Naive thymus-derived CD8-positive, alpha-beta T cell (primary cell): ENCODE measurements at regions not wholly inside any gene's neighbourhood (a gene's known extent, or its start where the extent isn't known, plus 50 kb on each side); places are given as distances from the start of the nearest gene placed in this dataset.
A peak's percentile ranks its signal among the peaks of the same experiment; 100 is the strongest.
"Not testable (repeated sequence)": the region's sequence is repeated elsewhere in the genome, so short reads cannot be mapped to it uniquely, and the experiment has no call there.

Experiments
- ATAC-seq, 2 donors: fragments of 150-1000 bp; cut with Tn5 transposase in 1 of 2; sonication (Bioruptor Pico), chemical (Tn5 transposase) in 1 of 2; 1 replicate in 1 of 2; 2 replicates in 1 of 2; pipeline ENCODE4 v1.10.0; 2021; ENCODE audit warnings: mild to moderate bottlenecking in 2 of 2, moderate library complexity in 2 of 2
- POLR2A ChIA-PET: fragments of 350-600 bp; sonication (Branson Sonifier 250); formaldehyde crosslinking; loops from one replicate; lab custom pipeline; 2021; ENCODE audit warnings: antibody characterized with exemption; lab: Charles Lee
- DNase-seq, 10 donors: peaks; one replicate each; pipeline versions ENCODE4 v3.0.0 to v3.0.0-alpha.2; 2020 to 2022
- H3K27ac Mint-ChIP-seq, 10 donors: one replicate each; pipeline ENCODE4 v1.8.0; 2020 to 2022; ENCODE audit warnings: mild to moderate bottlenecking in 10 of 10, mixed read lengths in 10 of 10, moderate library complexity in 4 of 10, inconsistent platforms in 1 of 10
- H3K27me3 Mint-ChIP-seq, 5 donors: one replicate each; pipeline ENCODE4 v1.8.0; 2021 to 2022; ENCODE audit warnings: mixed read lengths in 5 of 5
- H3K36me3 Mint-ChIP-seq, 3 donors: one replicate each; pipeline ENCODE4 v1.8.0; 2020 to 2022; ENCODE audit warnings: mixed read lengths in 3 of 3, mild to moderate bottlenecking in 2 of 3, inconsistent platforms in 1 of 3
- H3K4me1 Mint-ChIP-seq, 4 donors: one replicate each; pipeline ENCODE4 v1.8.0; 2021 to 2022; ENCODE audit warnings: mixed read lengths in 4 of 4
- H3K4me3 Mint-ChIP-seq, 10 donors: one replicate each; pipeline ENCODE4 v1.8.0; 2020 to 2022; ENCODE audit warnings: mild to moderate bottlenecking in 10 of 10, mixed read lengths in 10 of 10, moderate library complexity in 6 of 10, inconsistent platforms in 1 of 10
- H3K9me3 Mint-ChIP-seq, 9 donors: one replicate each; pipeline ENCODE4 v1.8.0; 2020 to 2022; ENCODE audit warnings: mixed read lengths in 9 of 9, mild to moderate bottlenecking in 3 of 9, inconsistent platforms in 1 of 9, moderate library complexity in 1 of 9

- no peak overlapping the region for H3K27ac Mint-ChIP-seq
- peak overlapping the region in 1 of 10 donors; percentile 11 for H3K4me3 Mint-ChIP-seq
- no peaks in the 10 kb centered on the region for H3K9me3 Mint-ChIP-seq
- H3K27me3 Mint-ChIP-seq: peaks cover 0 to 7% (median 0%) of the 10 kb centered on the region in 5 donors
- peak in 1 of 10 donors; percentile 1 for DNase-seq
- POLR2A ChIA-PET: no interaction called here
- ATAC-seq: no peak
- H3K4me1 Mint-ChIP-seq: peaks cover 0 to 38% (median 2%) of the 10 kb centered on the region in 4 donors
- H3K36me3 Mint-ChIP-seq: no peaks in the 10 kb centered on the region
Measured at GRCh38 chrY:7723991-7724632, 812.6 kb upstream of the AMELY start.

DNA sequence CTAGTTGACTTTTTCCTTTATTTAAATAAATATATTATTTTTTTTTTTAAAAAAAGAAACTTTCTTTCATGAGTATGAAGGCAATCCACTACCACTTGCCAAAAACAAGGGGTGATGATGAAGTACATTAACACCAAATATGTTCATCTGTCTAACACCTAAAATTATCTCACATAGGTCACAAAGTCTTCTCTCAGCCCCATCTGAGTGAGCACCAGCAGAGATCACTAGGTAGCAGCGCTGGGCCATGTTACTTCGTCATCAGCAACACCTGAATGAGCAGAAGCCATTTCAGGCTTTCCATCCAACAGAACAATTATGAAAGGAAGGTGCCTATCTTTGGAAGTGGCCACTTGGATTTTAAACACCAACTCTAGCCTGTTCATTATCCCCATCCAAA is 811.6 kb upstream of the AMELY start:
- H3K4me1 Mint-ChIP-seq: peaks cover 0 to 36% (median 2%) of the 10 kb centered on the region in 4 donors
- no peaks in the 10 kb centered on the region for H3K36me3 Mint-ChIP-seq
- H3K27me3 Mint-ChIP-seq: peaks cover 0 to 9% (median 0%) of the 10 kb centered on the region in 5 donors
- H3K9me3 Mint-ChIP-seq: no peaks in the 10 kb centered on the region
- no peak overlapping the region for H3K27ac Mint-ChIP-seq
- POLR2A ChIA-PET: no interaction called here
- ATAC-seq (no peak), DNase-seq (peak in 1 of 10 donors; percentile 1)
- H3K4me3 Mint-ChIP-seq: no peak overlapping the region

- H3K27ac Mint-ChIP-seq: no peak overlapping the region
- POLR2A ChIA-PET: no interaction called here
- H3K9me3 Mint-ChIP-seq: no peaks in the 10 kb centered on the region
- DNase-seq (no peak), ATAC-seq (no peak)
- peaks cover 0 to 34% (median 2%) of the 10 kb centered on the region in 4 donors for H3K4me1 Mint-ChIP-seq
- no peak overlapping the region for H3K4me3 Mint-ChIP-seq
- H3K36me3 Mint-ChIP-seq: no peaks in the 10 kb centered on the region
- H3K27me3 Mint-ChIP-seq: peaks cover 0 to 14% (median 0%) of the 10 kb centered on the region in 5 donors
Measured at GRCh38 chrY:7722566-7722965, 811.0 kb upstream of the AMELY start.

DNA sequence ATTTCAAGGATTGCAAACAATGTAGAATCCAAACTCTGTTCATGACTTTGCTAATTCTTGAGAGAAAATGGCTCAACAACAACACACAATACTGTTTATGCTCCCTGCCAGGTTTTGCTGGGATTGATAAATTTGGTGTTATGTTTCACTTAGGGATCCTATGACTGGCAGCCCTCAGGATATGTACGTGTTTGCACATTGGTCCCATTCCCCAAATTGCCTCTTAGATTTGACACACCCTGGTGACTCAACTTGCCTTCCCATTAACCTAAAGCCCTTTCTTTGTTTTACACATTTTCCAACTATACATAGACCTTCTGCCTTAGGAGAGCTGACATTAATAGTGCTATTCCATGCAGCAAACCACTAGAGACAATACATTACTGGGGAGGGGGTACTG is 809.4 kb upstream of the AMELY start:
- Mint-ChIP-seq H3K4me3 (no peak overlapping the region), H3K9me3 (no peaks in the 10 kb centered on the region), H3K27ac (no peak overlapping the region), H3K36me3 (no peaks in the 10 kb centered on the region), H3K27me3 (peaks cover 0 to 14% (median 0%) of the 10 kb centered on the region in 5 donors), H3K4me1 (peaks cover 0 to 31% (median under 1%) of the 10 kb centered on the region in 4 donors)
- POLR2A ChIA-PET: no interaction called here
- no peak for DNase-seq
- ATAC-seq: no peak

GRCh38 chrY:7719271-7719670 is 807.7 kb upstream of the AMELY start:
- peaks cover 0 to 11% (median 0%) of the 10 kb centered on the region in 5 donors for H3K27me3 Mint-ChIP-seq
- H3K27ac Mint-ChIP-seq: no peak overlapping the region
- H3K9me3 Mint-ChIP-seq: no peaks in the 10 kb centered on the region
- no peaks in the 10 kb centered on the region for H3K36me3 Mint-ChIP-seq
- POLR2A ChIA-PET: no interaction called here
- DNase-seq: no peak
- no peak overlapping the region for H3K4me3 Mint-ChIP-seq
- H3K4me1 Mint-ChIP-seq: peaks cover 0 to 16% (median under 1%) of the 10 kb centered on the region in 4 donors
- no peak for ATAC-seq

GRCh38 chrY:7718626-7719025 is 807.1 kb upstream of the AMELY start:
- H3K27ac Mint-ChIP-seq: no peak overlapping the region
- H3K9me3 Mint-ChIP-seq: no peaks in the 10 kb centered on the region
- H3K36me3 Mint-ChIP-seq: no peaks in the 10 kb centered on the region
- H3K27me3 Mint-ChIP-seq: peaks cover 0 to 11% (median 0%) of the 10 kb centered on the region in 5 donors
- POLR2A ChIA-PET: no interaction called here
- no peak for DNase-seq
- no peak overlapping the region for H3K4me3 Mint-ChIP-seq
- peaks cover 0 to 9% (median under 1%) of the 10 kb centered on the region in 4 donors for H3K4me1 Mint-ChIP-seq
- no peak for ATAC-seq

DNA sequence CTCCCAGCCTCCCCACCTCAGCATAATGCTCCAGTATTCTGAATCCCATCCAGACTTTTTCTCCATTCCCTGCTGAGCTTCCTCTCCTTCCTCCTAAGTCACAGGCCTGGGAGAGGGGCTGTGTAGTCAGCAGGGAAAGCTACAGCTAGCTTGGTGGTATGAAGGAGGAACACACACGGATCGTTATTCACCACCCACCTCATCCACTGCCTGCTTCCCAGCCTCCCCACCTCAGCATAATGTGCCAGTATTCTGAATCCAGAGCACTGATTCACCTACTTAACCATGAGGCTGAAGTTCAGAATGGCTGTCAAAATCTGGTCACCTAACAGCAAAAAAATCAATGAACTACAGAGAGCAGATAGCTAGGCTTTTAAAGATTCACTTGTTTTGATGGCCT is 806.6 kb upstream of the AMELY start:
- Mint-ChIP-seq H3K4me1 (peaks cover 0 to 4% (median under 1%) of the 10 kb centered on the region in 4 donors), H3K27me3 (peaks cover 0 to 11% (median 0%) of the 10 kb centered on the region in 5 donors), H3K4me3 (no peak overlapping the region), H3K36me3 (no peaks in the 10 kb centered on the region), H3K9me3 (no peaks in the 10 kb centered on the region), H3K27ac (no peak overlapping the region)
- POLR2A ChIA-PET: no interaction called here
- DNase-seq: no peak
- no peak for ATAC-seq

DNA sequence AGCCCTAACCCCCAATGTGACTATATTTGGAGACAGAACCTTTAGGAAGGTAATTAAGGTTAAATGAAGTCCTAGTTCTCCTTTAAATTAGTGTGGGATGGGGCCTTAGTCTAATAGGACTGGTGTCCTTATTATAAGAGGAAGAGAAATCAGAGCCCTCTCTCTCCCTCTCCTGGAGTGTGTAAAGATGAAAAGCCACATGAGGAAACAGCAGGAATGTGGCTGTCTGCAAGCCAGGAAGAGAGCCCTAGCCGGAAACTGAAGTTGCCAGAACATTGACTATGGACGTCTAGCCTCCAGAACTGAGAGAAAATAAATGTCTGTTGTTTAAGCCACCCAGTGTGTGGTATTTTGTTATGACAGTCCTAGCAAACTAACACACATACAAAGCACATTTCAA is 802.9 kb upstream of the AMELY start:
- DNase-seq (no peak), ATAC-seq (no peak)
- no peaks in the 10 kb centered on the region for H3K36me3 Mint-ChIP-seq
- peaks cover 0 to 25% (median 0%) of the 10 kb centered on the region in 5 donors for H3K27me3 Mint-ChIP-seq
- no peaks in the 10 kb centered on the region for H3K9me3 Mint-ChIP-seq
- no peak overlapping the region for H3K4me3 Mint-ChIP-seq
- POLR2A ChIA-PET: no interaction called here
- H3K4me1 Mint-ChIP-seq: no peaks in the 10 kb centered on the region
- H3K27ac Mint-ChIP-seq: no peak overlapping the region

DNA sequence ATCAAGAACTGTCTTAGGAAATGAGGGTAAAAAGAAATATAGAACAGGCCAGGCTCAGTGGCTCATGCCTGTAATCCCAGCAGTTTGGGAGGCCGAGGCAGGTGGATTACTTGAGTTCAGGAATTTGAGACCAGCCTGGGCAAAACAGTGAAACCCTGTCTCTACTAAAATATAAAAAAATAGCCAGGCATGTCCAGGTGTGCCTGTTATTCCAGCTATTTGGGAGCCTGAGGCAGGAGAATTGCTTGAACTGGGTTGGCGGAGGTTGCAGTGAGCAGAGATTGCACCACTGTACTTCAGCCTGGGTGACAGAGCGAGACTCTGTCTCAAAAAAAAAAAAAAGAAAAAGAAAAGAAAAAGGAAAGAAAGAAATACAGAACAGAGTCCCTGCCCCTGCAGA is 802.2 kb upstream of the AMELY start:
- ATAC-seq, DNase-seq, H3K9me3 Mint-ChIP-seq, H3K36me3 Mint-ChIP-seq, H3K4me3 Mint-ChIP-seq, POLR2A ChIA-PET, H3K27ac Mint-ChIP-seq, H3K4me1 Mint-ChIP-seq: not testable (repeated sequence)
- H3K27me3 Mint-ChIP-seq: peaks cover 0 to 29% (median 0%) of the 10 kb centered on the region in 5 donors

DNA sequence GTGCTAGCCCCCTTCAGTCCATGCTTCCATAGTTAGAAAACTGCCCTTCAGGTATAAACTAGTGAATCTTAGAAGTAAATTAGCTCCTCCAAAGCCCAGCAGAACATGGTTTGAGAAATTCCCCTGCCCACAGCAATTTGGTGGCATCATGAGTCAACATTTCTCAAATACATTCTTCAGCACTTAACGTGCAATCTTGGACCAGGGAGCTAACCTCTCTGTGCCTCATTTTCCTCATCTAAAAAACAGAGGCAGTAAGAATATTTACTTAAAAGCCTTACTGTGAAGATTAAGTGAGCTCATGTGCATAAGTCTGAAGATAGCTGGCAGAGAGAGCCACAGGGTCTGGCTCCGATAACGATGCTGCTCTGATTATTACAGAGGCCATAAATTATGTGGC is 800.7 kb upstream of the AMELY start:
- H3K9me3 Mint-ChIP-seq: no peaks in the 10 kb centered on the region
- peaks cover 0 to 31% (median 8%) of the 10 kb centered on the region in 5 donors for H3K27me3 Mint-ChIP-seq
- H3K27ac Mint-ChIP-seq: no peak overlapping the region

DNA sequence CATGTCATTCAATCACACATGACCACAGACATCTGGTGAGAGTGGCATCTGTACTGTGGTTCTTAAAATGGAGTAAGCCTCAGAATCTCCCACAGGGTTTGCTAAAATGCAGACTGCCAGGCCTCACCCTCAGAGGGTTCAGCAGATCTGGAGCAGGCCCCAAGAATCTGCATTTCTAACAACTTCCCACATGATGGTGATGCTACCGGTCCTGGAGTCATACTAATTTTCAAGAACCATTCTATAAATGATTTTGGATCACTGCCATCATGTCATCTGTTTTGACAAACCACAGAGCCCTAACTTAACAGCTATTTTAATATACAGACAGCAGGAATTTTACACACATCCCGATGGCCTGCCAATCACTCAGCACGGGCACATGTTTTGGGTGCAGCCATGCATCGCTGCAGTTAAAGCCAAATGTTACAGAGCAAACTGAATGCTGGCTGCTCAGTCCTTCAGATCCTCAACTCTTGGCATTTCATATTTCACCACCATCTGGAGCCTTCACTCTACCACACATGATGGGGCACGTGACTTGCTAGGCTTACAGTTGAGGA is 792.1 kb upstream of the AMELY start:
- POLR2A ChIA-PET: no interaction called here
- ATAC-seq (no peak), DNase-seq (no peak)
- no peaks in the 10 kb centered on the region for H3K9me3 Mint-ChIP-seq
- H3K27me3 Mint-ChIP-seq: peaks cover 0 to 14% (median 2%) of the 10 kb centered on the region in 5 donors
- H3K36me3 Mint-ChIP-seq: no peaks in the 10 kb centered on the region
- no peak overlapping the region for H3K27ac Mint-ChIP-seq
- no peak overlapping the region for H3K4me3 Mint-ChIP-seq
- no peaks in the 10 kb centered on the region for H3K4me1 Mint-ChIP-seq

More for the DNA sequence above, 800.7 kb upstream of the AMELY start:
- Mint-ChIP-seq H3K36me3 (no peaks in the 10 kb centered on the region), H3K4me3 (no peak overlapping the region), H3K4me1 (no peaks in the 10 kb centered on the region)
- POLR2A ChIA-PET: no interaction called here
- ATAC-seq (no peak), DNase-seq (no peak)

- Mint-ChIP-seq H3K4me1 (no peaks in the 10 kb centered on the region), H3K27ac (no peak overlapping the region), H3K9me3 (no peaks in the 10 kb centered on the region), H3K27me3 (peaks cover 0 to 6% (median 0%) of the 10 kb centered on the region in 5 donors), H3K36me3 (no peaks in the 10 kb centered on the region), H3K4me3 (no peak overlapping the region)
- DNase-seq (no peak), ATAC-seq (no peak)
- POLR2A ChIA-PET: no interaction called here
Measured at GRCh38 chrY:7702481-7702880, 790.9 kb upstream of the AMELY start.

DNA sequence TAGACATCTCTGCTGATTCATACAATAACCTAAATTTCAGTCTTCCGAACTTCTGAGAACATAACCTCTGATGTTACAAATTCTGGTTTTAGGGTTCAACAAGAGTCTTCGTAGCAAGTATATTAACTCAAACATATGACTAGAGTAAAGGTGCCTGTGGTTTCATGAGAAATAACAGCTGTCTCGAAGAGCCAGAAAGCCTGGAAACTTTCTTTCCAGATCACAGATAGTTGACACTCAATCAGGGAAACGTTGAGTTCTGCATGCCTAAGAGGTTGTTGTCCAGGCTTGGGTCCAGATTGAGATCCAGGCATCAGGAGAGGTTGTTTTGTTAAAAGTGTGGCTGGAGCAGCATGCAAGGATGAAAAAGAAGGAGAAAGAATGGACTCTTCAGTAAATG is 790.1 kb upstream of the AMELY start:
- Mint-ChIP-seq H3K27me3 (peaks cover 0 to 6% (median 0%) of the 10 kb centered on the region in 5 donors), H3K4me3 (no peak overlapping the region), H3K9me3 (no peaks in the 10 kb centered on the region), H3K36me3 (no peaks in the 10 kb centered on the region), H3K27ac (no peak overlapping the region), H3K4me1 (no peaks in the 10 kb centered on the region)
- ATAC-seq (no peak), DNase-seq (no peak)
- POLR2A ChIA-PET: no interaction called here

DNA sequence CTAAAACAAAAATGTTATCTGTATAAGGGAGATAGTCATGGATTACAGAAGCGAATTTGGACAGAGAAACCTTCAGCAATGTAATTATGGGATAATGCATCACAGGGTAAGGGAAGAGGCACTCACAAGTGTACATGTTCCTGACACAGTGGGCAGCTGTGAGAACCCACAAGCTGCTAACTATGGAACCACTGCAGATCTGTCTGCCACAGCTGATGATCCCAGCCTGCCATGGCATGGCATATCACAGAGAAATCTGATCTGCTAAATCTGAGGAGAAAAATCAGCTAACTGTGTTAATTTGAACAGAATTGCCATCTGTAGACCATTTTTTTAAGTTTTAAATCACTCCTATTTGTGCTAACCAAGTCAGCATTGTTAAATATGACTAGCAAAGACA is 786.0 kb upstream of the AMELY start:
- DNase-seq (no peak), ATAC-seq (no peak)
- Mint-ChIP-seq H3K4me3 (no peak overlapping the region), H3K36me3 (no peaks in the 10 kb centered on the region), H3K4me1 (no peaks in the 10 kb centered on the region), H3K27me3 (peaks cover 0 to 6% (median 0%) of the 10 kb centered on the region in 5 donors), H3K9me3 (no peaks in the 10 kb centered on the region), H3K27ac (no peak overlapping the region)
- POLR2A ChIA-PET: no interaction called here
